HG03520 (cell line): ENCODE measurements at regions not wholly inside any gene's neighbourhood (a gene's known extent, or its start where the extent isn't known, plus 50 kb on each side); places are given as distances from the start of the nearest gene placed in this dataset.
"Not testable (repeated sequence)": the region's sequence is repeated elsewhere in the genome, so short reads cannot be mapped to it uniquely, and the experiment has no call there.

Source experiments
- ATAC-seq: cut with Tn5 transposase; IDR thresholded peaks from one replicate; pipeline ENCODE4 v1.9.1; 2021; ENCODE audit warnings: mild to moderate bottlenecking, moderate library complexity; ENCODE audit not compliant: unreplicated experiment

DNA sequence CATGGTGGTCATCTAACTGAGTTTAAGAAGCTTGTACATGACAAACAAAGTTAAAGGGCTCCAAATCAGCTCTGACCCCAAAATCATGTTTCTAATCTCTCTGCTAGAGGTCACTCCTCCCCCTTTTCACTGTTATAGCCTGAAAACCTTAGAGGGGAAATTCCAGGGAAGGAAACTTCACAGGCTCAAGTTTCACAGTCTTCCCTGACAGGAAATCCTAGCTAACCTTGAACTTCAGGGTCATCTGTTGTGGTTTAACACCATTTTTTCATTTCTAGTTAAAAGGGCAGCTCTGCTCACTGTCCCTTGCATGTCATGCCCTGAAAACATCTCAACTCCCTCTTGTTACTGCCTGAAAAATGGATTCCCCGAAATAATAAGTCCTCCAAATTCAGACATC, 104.4 kb upstream of the BMP2 start:
- ATAC-seq = no peak

GRCh38 chr20:6662309-6662708, 105.2 kb upstream of the BMP2 start:
- ATAC-seq = no peak

GRCh38 chr20:6660441-6660840, 107.0 kb upstream of the BMP2 start:
- ATAC-seq = no peak

- ATAC-seq = not testable (repeated sequence)
Measured at GRCh38 chr20:6658909-6659308, 108.6 kb upstream of the BMP2 start.

GRCh38 chr20:6657904-6658303, 109.6 kb upstream of the BMP2 start:
- ATAC-seq = no peak

DNA sequence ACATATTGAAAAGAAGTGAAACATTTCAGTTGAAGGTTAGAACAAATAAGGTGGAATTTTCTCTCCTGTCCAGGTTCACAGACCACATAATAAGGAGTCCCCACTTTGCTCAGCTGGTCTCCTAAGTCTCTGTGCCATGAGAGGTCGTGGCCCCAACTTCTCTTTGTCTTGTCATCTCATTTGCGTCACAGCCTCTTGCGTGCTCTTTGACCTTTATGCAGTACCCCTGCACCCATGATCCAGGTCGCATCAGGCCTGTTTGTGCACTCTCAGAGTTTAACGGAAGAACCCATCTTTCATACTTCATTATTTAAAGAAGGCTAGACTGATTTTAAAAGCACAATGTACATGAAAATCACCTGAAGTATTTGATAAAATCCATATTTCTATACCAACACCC, 110.4 kb upstream of the BMP2 start:
- no peak for ATAC-seq

DNA sequence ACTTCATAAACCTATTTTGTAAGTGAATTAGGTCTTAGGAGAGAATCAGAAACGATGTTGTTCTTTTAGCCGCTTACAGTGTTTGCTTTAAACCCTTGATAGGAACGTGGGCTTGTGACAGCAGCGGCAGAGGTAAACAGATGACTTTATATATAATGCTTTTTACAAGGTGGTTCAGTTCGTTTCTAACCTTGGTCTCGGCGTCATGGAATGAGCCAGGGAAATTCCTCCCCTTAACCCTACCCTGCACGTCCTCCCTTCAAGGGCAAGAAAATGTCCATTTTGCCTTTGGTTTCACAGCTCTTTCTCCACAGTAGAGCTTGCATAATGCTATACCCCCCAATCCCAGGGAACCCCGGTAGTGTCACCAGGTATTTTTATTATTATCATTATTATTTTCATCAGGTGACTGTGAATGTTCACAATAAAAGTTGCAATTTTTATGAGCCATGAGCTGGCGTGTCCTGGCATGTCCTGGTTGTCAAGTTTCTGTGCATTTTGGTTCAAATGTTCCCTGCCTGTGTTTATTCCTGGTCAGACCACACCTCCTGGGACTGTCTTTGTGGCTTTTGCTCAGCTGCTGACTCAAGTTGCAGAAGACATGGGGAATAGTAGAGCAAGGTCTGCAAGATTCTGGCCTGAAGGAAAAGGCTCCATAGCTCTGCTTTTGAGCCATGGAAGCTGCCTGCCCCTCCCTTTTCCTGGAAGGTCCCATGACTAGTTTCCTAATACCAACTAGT, 112.8 kb upstream of the BMP2 start:
- no peak for ATAC-seq

DNA sequence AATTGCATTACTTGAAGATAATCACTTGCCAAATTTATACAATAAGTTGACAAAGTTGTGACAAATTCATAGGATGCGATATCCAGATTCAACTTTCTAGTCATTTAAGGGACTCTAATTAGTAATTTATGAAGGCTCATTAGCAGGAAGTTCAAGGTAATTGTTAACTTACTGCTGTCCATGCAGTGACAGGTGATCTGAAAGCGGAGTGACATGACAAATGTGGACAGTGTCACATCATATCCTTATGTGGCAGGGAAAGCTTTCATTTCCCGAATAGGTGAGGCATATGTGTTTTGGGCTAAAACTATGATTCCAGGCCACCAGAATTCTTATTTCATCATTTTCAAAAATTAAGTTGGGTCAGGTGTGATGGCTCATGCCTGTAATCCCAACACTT, 115.9 kb upstream of the BMP2 start:
- ATAC-seq = no peak

GRCh38 chr20:6651016-6651415, 116.5 kb upstream of the BMP2 start:
- ATAC-seq = no peak

DNA sequence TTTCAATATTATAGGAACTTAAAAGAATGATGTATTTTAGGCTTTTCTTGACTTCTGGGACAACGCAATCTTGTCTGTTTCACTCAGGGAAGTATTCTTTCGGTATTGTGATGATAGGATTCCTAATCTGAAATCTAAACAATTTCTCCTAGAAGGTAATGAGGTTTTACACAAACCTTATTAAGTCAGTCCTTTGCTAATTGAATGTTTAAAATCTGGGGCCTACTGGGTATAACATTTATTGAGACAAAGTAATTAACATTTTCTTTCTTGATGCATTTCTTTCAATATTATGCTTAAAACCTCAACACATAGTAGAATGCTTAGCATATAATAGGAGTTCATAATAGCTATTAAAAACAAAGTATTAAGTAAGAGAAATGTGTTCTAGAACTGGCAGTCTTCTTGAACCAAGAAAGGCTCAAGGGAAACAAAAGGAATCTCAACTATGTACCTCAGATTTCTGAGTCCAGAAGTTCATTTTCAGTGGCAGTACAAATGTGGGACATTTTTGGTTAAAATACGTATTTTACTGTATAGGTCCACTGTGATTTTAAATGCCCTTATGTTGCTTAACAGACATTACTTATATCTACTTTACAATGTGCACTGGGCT, 121.4 kb upstream of the BMP2 start:
- ATAC-seq = no peak

DNA sequence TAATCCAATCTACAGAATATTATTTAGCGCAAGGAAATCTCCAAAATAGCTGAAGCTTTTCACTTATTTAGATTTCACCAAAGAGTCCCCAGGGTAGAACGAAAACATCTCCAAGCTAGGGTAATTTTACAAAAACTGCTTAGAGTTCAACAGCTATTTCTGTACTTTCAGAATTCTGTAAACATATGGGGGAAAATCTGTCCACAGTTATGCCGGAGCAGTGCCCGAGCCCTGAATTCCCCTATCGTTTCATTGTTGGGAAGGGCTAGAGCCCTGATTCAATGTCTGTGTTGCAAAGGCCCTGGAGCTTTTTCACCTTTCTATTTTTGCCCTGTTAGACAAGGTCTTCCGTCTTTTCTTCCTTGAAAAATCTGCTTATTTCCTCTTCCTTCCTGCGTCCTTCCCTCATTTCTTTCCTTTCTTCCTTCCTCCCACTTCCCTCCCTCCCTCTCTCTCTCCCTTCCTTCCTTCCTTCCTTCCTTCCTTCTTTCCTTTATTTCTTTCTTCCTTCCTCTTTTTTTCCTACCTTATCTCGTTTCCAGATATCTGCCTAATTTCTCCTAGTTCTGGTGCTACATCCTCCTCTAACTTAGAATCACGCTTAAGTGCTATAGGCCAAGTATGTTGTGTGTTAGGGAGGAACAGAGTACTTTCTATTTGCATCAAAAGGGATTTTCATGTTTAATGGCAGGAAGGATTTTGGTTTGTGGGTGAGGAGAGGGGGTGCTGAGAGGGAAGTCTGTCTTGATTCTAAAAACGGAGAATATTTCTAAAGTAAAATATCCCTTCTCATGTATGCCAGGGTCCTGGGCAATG, 122.5 kb upstream of the BMP2 start:
- ATAC-seq = no peak

- no peak for ATAC-seq
Measured at GRCh38 chr20:6641012-6641411, 126.5 kb upstream of the BMP2 start.

- no peak for ATAC-seq
Measured at GRCh38 chr20:6637160-6637579, 130.3 kb upstream of the BMP2 start.

GRCh38 chr20:6636209-6637159, 131.0 kb upstream of the BMP2 start:
- no peak for ATAC-seq

DNA sequence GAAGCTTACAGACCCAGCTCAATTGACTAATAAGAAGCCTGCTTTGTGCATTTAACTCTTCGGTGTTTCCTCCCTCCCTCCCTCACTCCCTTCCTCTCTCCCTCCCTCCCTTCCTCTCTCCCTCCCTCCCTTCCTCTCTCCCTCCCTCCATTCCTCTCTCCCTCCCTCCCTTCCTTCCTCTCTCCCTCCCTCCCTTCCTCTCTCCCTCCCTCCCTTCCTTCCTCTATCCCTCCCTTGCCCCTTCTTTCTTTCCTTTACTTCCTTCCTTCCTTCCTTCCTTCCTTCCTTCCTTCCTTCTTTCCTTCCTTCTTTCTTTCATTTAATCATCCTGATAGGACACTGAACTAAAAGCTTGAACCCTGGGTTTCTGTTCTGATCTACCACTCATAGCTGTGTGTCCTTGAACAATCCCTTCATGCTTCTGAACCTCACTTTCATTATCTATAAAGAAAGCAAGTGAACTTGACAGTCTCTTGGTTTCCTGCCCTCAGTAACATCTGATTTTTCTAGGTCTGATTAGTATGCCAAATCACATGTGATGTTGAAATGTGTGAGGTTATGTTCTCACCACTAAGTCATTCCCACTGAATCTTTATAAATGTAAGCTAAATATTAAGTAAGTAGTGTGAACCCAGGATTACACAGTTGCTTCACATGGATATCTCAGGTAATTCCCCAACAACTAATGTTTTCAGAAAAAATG, 132.3 kb upstream of the BMP2 start:
- no peak for ATAC-seq

DNA sequence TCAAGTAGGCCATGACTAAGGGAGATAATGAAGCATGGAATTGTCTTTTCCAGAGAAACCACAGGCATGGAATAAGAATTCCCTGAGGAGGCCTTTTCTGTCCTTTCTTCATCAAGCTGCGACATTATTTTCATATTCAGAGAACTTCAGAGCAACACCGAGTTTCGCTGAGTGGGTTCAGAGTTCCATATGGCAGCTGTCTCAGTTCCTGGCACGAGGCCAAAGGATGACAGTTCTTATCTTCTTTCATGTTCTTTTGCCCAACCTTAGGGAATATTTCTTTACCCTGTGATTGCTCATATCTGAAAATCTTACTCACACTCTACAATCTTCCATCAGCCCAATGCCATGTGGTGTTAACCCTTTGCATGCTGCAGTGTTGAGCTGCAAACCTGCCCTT, 135.3 kb upstream of the BMP2 start:
- no peak for ATAC-seq

DNA sequence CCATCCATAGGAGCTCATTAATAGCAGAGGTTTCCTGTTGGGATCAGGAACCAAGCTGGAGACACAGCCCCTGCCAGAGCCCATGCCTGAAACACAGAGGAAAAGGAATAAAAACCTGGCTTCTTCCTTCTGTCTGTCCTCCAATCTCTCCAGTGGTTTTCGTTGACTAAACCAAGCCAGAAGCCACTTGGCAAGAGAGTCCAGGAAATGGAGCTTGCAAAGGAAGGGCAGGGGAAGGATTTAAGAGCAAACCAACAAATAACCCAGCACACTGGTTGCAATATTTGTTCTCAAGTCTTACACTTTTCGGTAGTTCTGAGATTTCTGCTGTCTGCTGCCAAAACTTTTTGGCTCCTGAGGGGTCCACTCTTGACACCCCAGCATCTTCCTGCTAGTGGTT, 137.0 kb upstream of the BMP2 start:
- ATAC-seq = no peak

- ATAC-seq = no peak
Measured at GRCh38 chr20:6629564-6629963, 137.9 kb upstream of the BMP2 start.

DNA sequence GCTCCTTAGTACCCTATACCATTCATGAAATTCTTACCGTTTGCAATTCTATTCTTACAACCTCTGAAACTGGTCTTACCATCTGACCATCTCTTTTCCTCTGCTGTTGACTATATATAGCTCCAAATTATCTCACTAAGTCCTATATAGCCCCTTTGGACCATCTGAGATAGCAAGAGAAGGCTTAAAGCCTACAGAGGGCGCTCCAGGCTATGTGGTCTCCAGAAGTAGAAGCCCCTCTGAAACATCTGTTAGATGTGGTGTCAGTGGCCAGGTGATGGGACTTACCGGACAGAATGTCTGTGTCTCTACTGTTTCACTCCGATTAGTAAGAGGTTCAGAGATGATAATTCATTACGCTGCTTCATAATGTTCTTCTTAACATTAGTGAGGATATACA, 140.7 kb upstream of the BMP2 start:
- ATAC-seq = no peak

DNA sequence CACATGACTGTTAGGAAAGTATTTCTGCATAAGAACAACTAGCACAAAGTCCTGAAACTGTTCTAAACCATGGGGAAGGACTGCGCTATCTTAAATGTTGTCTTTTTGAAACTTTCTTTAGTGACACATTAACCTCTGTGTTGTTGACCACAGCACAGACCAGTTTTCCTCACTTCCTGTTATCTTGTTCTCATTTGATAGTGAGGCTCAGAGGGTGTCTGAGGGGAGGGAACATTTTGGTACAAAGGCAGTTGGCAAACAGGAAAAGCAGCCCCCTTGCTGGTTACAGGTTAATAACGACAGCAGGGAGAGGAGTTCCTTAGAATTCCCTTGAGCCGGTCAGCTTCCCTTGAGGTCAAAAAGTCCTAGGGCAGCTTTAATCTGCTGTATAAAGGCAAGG, 143.5 kb upstream of the BMP2 start:
- peak; percentile 95 for ATAC-seq
